Urinary bladder (tissue), 4 donors: ENCODE measurements at regions not wholly inside any gene's neighbourhood (a gene's known extent, or its start where the extent isn't known, plus 50 kb on each side); places are given as distances from the start of the nearest gene placed in this dataset. TPM values are rescaled to one million over a fixed set of nuclear protein-coding genes. Genes with fewer than 3 reads are reported as not detected.

Source experiments
- DNase-seq: peaks from one replicate; pipeline ENCODE4 v3.0.0-alpha.2; 2015; ENCODE audit errors: extremely low spot score
- H3K27ac ChIP-seq: one replicate; pipeline ENCODE4 v1.5.1; 2013; ENCODE audit warnings: low read depth, mild to moderate bottlenecking, moderate library complexity
- H3K36me3 ChIP-seq: one replicate; pipeline ENCODE4 v1.6.1; 2013; ENCODE audit warnings: mild to moderate bottlenecking, moderate library complexity; ENCODE audit not compliant: insufficient read depth
- H3K4me1 ChIP-seq: one replicate; pipeline ENCODE4 v1.6.1; 2013; ENCODE audit warnings: mild to moderate bottlenecking, moderate library complexity; ENCODE audit not compliant: insufficient read depth
- H3K4me3 ChIP-seq: one replicate; pipeline ENCODE4 v1.5.1; 2013; ENCODE audit warnings: low read depth, low read length
- WGBS: extraction: QIAGEN DNeasy Blood & Tissue Kit; methylation state at CpG from one replicate; pipeline ENCODE4 v1.1.7; 2013; 5-methylcytosine and 5-hydroxymethylcytosine counted together
- small RNA-seq: library from RNA; depleted of rRNA; stranded (forward); fragments of <200 nt; gene quantifications from one replicate; pipeline ENCODE3, GENCODE V24; 2014
- donor health status: healthy with polysubstance abuse.
- donor health status: healthy.

GRCh38 chr4:147425019-147425418, 55.9 kb upstream of the EDNRA start:
- Histone ChIP-seq H3K36me3 (no peaks in the 10 kb centered on the region), H3K27ac (no peak overlapping the region), H3K4me1 (no peaks in the 10 kb centered on the region), H3K4me3 (no peak overlapping the region)
- no peak for DNase-seq
- WGBS = 92% methylated on average over 1 of the region's 1 CpG

- no peaks in the 10 kb centered on the region for H3K4me1 ChIP-seq
- 93% methylated on average over 4 of the region's 4 CpGs for WGBS
- no peak overlapping the region for H3K4me3 ChIP-seq
- H3K36me3 ChIP-seq = no peaks in the 10 kb centered on the region
- no peak for DNase-seq
- no peak overlapping the region for H3K27ac ChIP-seq
Observed at GRCh38 chr4:147428583-147428982, 52.3 kb upstream of the EDNRA start.

GRCh38 chr4:147430111-147430510, 50.8 kb upstream of the EDNRA start:
- no peak for DNase-seq
- 68% methylated on average over 2 of the region's 2 CpGs for WGBS
- no peak overlapping the region for H3K27ac ChIP-seq
- H3K4me3 ChIP-seq = no peak overlapping the region
- no peaks in the 10 kb centered on the region for H3K36me3 ChIP-seq
- H3K4me1 ChIP-seq = no peaks in the 10 kb centered on the region

Small RNAs in the stretch of these regions (small RNA-seq; reads per million reads assigned to genes)
- gene MIR548G = not detected
